ENCODE measurements at regions not wholly inside any gene's neighbourhood (a gene's known extent, or its start where the extent isn't known, plus 50 kb on each side); places are given as distances from the start of the nearest gene placed in this dataset.
A peak's percentile ranks its signal among the peaks of the same experiment; 100 is the strongest.

DNA sequence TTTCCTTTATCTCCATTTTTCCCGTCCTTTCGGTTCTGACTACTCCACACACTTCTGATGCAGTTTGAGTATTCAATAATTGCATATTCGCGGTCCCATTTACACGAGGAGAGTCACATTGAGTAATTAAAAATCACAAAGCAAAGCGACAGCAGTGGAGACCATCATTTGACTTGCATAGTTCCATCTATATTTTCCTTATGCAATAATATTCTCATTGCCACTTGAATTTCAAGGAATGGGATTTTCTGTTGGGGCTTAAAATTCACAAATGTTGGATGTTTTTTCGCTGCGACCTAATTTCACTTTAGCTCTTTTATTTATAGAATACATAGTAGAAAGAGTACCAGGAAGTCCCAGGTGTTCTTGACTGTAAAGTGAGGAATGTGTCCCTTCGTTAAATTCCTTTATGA, 186.8 kb downstream of the ZEB2 start:
- peaks cover 8% of the 10 kb centered on the region for H3K4me1 ChIP-seq (ENCODE audit: control insufficient read depth, insufficient read depth, low read length, poor library complexity, severe bottlenecking)
- peak overlapping the region; percentile 57 for H3K27ac ChIP-seq (ENCODE audit: low read depth, low read length, severe bottlenecking)
- H3K36me3 ChIP-seq (ENCODE audit: control insufficient read depth, insufficient read depth, low read length), result no peaks in the 10 kb centered on the region
- H3K4me3 ChIP-seq (ENCODE audit: extremely low read depth, insufficient read depth, low read length, poor library complexity, severe bottlenecking), result peak overlapping the region; percentile 25
- WGBS, 2 experiments (ENCODE audit: insufficient coverage in 2 of 2), result 34 to 59% methylated on average over 6 to 7 of the region's 9 CpGs
- no peaks in the 10 kb centered on the region for H3K9me3 ChIP-seq (ENCODE audit: control insufficient read depth, low read length)

DNA sequence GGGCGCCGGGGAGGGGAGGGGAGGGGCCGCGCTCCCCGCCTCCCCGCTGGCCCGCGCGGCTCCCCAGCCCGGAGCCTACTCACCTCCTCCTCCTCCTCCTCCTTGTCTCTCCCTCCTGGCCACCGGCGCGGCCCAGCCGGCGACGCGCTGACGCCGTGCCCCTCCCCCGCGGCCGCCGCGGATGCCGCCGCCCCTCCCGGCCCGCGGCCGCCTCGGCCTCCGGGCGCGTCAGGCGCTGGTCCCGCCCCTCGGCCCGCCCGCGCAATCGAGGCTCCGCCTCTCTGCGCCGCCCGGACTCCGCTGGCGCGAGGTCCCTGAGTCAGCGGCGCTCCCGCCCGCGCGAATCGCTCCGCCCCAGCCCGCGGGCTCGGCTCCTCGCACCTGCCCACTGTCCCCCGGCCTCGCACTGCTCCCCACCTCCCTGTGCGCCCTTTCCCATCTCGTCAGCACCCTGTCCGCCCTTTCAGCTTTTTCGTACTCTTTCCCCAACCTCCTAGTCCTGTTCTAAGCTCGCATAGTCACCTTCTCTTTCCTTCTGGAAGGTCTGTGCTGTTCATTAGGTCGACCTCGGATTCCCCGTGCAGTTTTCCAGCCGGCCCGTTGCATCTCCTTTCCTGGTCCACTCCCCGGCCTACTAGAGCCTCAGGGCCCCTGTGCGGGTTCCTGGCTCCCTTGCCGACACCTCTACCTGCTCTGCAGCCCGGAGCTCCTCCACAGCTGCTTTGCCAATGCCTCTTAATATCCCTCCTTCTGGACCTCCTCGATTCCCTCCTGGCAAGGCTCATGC, 187.4 kb downstream of the ZEB2 start:
- Histone ChIP-seq H3K4me3 (ENCODE audit: extremely low read depth, insufficient read depth, low read length, poor library complexity, severe bottlenecking) (peak overlapping the region; percentile 61), H3K4me1 (ENCODE audit: control insufficient read depth, insufficient read depth, low read length, poor library complexity, severe bottlenecking) (peaks cover 8% of the 10 kb centered on the region), H3K27ac (ENCODE audit: low read depth, low read length, severe bottlenecking) (peak overlapping the region; percentile 90), H3K36me3 (ENCODE audit: control insufficient read depth, insufficient read depth, low read length) (no peaks in the 10 kb centered on the region), H3K9me3 (ENCODE audit: control insufficient read depth, low read length) (no peaks in the 10 kb centered on the region)
- WGBS, 2 experiments (ENCODE audit: insufficient coverage in 2 of 2), result 2 to 3% methylated on average over 27 to 52 of the region's 77 CpGs

DNA sequence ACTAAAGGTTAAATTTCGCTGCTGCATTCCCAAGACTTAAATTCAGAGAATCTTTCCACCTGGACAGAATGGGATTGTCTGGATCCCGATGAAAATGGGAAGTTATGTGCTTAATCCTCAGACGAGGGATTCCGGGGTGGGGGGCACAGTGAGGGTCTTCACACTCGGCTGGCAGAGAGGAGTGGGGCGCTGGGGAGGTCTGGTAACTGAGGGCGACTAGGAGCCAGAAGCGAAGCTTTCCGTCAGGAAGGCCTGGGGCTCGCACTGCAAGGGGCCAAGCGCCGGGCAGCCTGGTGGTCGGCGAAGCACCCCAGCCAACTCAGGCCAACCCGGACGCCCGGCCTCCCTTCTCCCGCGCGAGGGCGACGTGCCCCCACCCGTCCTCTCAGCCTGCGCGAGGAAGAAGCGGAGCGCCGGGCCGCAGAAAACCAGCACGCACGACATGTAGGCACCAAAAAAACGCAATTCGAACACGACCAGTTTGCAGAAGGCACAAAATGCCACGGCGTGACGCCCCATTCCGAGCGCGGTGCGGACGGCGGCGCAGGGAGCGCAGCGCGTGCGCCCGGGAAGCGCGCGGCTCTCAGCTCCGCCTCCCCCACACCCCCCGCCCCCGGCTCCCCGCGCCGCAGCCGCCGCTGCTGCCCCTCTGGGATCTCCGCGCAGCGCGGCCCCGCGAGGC, 188.1 kb downstream of the ZEB2 start:
- H3K4me3 ChIP-seq (ENCODE audit: extremely low read depth, insufficient read depth, low read length, poor library complexity, severe bottlenecking), result peak overlapping the region; percentile 61
- H3K36me3 ChIP-seq (ENCODE audit: control insufficient read depth, insufficient read depth, low read length), result no peaks in the 10 kb centered on the region
- H3K27ac ChIP-seq (ENCODE audit: low read depth, low read length, severe bottlenecking), result peak overlapping the region; percentile 90
- WGBS, 2 experiments (ENCODE audit: insufficient coverage in 2 of 2), result 0% methylated on average over 19 to 32 of the region's 66 CpGs
- no peaks in the 10 kb centered on the region for H3K9me3 ChIP-seq (ENCODE audit: control insufficient read depth, low read length)
- H3K4me1 ChIP-seq (ENCODE audit: control insufficient read depth, insufficient read depth, low read length, poor library complexity, severe bottlenecking), result peaks cover 8% of the 10 kb centered on the region

DNA sequence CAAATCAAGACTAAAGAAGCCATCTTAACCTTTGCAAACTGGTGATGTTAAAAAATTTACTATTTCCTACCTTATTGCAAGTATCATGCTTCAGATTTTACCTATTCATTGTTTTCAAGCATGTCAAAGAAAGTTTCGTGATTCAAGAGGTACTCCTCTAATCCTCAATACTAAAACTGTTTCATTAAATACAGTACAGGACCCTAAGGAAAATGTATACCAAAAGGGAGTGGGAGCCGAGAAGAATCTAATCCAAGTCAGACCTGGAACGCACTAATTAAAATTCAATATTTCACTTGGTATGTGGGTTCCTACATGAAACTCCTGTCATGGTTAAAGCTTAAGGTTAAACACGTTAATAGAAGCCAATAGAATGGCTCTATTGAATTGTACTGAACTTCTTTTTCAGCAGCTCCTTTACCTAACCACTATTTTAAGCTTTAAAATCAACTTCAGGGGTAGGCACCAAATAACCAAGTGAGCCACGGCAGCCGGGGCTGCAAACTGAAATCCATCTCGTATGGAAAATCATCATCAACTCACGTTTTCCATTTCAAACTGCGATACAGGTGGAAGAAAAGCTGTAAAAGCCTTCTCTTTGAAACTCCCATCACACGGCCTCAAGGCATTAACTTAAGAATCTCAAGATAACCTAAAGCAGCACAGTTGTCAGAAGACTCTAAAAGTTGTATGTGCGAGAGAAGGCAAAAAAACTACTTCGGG, 188.8 kb downstream of the ZEB2 start:
- peak overlapping the region; percentile 90 for H3K27ac ChIP-seq (ENCODE audit: low read depth, low read length, severe bottlenecking)
- peaks cover 8% of the 10 kb centered on the region for H3K4me1 ChIP-seq (ENCODE audit: control insufficient read depth, insufficient read depth, low read length, poor library complexity, severe bottlenecking)
- H3K9me3 ChIP-seq (ENCODE audit: control insufficient read depth, low read length), result no peaks in the 10 kb centered on the region
- WGBS, 2 experiments (ENCODE audit: insufficient coverage in 2 of 2), result 0 to 20% methylated on average over 1 to 6 of the region's 12 CpGs
- peak overlapping the region; percentile 61 for H3K4me3 ChIP-seq (ENCODE audit: extremely low read depth, insufficient read depth, low read length, poor library complexity, severe bottlenecking)
- no peaks in the 10 kb centered on the region for H3K36me3 ChIP-seq (ENCODE audit: control insufficient read depth, insufficient read depth, low read length)

DNA sequence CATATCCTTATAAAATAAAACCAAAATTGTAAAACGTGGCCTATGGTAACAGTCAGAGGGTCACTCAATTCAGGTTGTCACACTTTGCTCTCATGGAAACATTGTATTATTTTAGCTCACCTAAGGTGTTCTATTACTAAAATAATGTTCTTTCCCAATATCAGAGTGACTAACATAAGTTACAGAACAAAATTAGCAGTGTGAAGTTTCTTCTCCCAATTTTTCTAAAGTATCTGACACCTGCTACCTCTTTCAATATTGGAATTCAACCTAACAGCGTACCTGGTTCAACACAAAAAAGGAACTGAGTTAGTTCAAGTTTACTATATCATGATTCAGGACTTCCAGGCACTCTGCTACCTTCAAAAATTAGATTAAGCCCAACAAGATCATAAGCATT, 190.4 kb downstream of the ZEB2 start:
- 100% methylated on average over 1 of the region's 2 CpGs for WGBS, 2 experiments (ENCODE audit: insufficient coverage in 2 of 2)

DNA sequence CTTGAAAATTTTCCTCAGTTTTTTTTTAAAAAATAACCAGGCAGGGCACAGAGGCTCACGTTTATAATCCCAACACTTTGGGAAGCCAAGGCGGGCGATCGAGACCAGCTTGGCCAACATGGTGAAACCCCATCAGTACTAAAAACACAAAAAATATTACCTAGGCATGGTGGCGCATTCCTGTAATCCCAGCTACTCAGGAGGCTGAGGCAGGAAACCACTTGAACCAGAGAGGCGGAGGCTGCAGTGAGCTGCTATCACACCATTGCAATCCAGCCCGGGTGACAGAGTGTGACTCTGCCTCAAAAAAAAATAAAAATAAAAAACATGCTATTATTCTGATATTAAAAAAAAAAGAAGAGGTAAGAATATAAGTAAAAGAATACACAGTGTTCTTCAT, 191.0 kb downstream of the ZEB2 start:
- Histone ChIP-seq H3K36me3 (ENCODE audit: control insufficient read depth, insufficient read depth, low read length) (no peaks in the 10 kb centered on the region), H3K9me3 (ENCODE audit: control insufficient read depth, low read length) (no peaks in the 10 kb centered on the region), H3K27ac (ENCODE audit: low read depth, low read length, severe bottlenecking) (no peak overlapping the region), H3K4me3 (ENCODE audit: extremely low read depth, insufficient read depth, low read length, poor library complexity, severe bottlenecking) (no peak overlapping the region), H3K4me1 (ENCODE audit: control insufficient read depth, insufficient read depth, low read length, poor library complexity, severe bottlenecking) (peaks cover 13% of the 10 kb centered on the region)
- WGBS, 2 experiments (ENCODE audit: insufficient coverage in 2 of 2), result 72 to 95% methylated on average over 5 to 6 of the region's 7 CpGs

More for the DNA sequence above, 190.4 kb downstream of the ZEB2 start:
- Histone ChIP-seq H3K4me3 (ENCODE audit: extremely low read depth, insufficient read depth, low read length, poor library complexity, severe bottlenecking) (no peak overlapping the region), H3K4me1 (ENCODE audit: control insufficient read depth, insufficient read depth, low read length, poor library complexity, severe bottlenecking) (peaks cover 13% of the 10 kb centered on the region), H3K36me3 (ENCODE audit: control insufficient read depth, insufficient read depth, low read length) (no peaks in the 10 kb centered on the region), H3K27ac (ENCODE audit: low read depth, low read length, severe bottlenecking) (no peak overlapping the region), H3K9me3 (ENCODE audit: control insufficient read depth, low read length) (no peaks in the 10 kb centered on the region)

DNA sequence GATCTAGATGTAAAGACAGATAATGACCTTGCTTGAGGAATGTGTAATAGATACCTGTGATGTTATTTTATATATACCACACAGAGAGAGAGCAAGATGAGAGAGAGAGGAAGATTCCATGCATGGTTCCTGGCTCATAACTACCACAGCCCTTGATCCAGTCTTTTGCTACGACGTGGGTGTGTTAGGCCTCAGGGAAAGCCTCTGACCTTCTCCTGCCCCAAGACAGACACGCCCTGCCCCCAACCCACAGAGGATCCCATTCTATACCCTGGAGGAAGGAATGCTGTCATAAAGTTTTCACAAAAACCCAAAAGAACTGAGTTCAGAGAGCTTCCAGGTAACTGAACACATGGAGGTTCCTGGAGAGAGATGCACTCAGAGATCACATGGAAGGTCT, 193.1 kb downstream of the ZEB2 start:
- Histone ChIP-seq H3K4me3 (ENCODE audit: extremely low read depth, insufficient read depth, low read length, poor library complexity, severe bottlenecking) (no peak overlapping the region), H3K27ac (ENCODE audit: low read depth, low read length, severe bottlenecking) (no peak overlapping the region), H3K9me3 (ENCODE audit: control insufficient read depth, low read length) (no peaks in the 10 kb centered on the region), H3K36me3 (ENCODE audit: control insufficient read depth, insufficient read depth, low read length) (no peaks in the 10 kb centered on the region), H3K4me1 (ENCODE audit: control insufficient read depth, insufficient read depth, low read length, poor library complexity, severe bottlenecking) (peaks cover 8% of the 10 kb centered on the region)
- 100% methylated on average over 1 of the region's 3 CpGs for WGBS, 2 experiments (ENCODE audit: insufficient coverage in 2 of 2)

DNA sequence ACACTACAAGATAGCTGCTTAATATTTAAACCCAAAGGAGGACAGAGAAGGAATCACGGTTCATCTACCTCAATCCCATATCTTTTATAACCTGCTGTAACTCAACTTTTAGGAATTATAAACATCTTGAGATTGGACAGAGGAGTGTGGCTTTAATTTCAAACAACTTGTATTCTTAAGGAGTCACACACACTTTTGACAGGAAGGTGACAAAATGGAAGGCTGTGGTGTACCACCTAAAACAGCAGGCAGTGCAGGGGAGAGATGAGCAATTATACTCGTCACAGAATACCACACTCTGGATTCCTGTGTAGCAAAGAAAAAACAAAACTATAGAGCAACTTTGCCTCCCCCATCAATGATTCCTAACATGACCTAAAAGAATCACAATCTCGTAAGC, 194.8 kb downstream of the ZEB2 start:
- H3K9me3 ChIP-seq (ENCODE audit: control insufficient read depth, low read length), result no peaks in the 10 kb centered on the region
- H3K4me3 ChIP-seq (ENCODE audit: extremely low read depth, insufficient read depth, low read length, poor library complexity, severe bottlenecking), result no peak overlapping the region
- peaks cover 9% of the 10 kb centered on the region for H3K4me1 ChIP-seq (ENCODE audit: control insufficient read depth, insufficient read depth, low read length, poor library complexity, severe bottlenecking)
- H3K36me3 ChIP-seq (ENCODE audit: control insufficient read depth, insufficient read depth, low read length), result no peaks in the 10 kb centered on the region
- H3K27ac ChIP-seq (ENCODE audit: low read depth, low read length, severe bottlenecking), result no peak overlapping the region
- WGBS, 2 experiments (ENCODE audit: insufficient coverage in 2 of 2), result 60% methylated on average over 1 of the region's 3 CpGs; no CpG with 5 or more reads in 1 of the 2 experiments

DNA sequence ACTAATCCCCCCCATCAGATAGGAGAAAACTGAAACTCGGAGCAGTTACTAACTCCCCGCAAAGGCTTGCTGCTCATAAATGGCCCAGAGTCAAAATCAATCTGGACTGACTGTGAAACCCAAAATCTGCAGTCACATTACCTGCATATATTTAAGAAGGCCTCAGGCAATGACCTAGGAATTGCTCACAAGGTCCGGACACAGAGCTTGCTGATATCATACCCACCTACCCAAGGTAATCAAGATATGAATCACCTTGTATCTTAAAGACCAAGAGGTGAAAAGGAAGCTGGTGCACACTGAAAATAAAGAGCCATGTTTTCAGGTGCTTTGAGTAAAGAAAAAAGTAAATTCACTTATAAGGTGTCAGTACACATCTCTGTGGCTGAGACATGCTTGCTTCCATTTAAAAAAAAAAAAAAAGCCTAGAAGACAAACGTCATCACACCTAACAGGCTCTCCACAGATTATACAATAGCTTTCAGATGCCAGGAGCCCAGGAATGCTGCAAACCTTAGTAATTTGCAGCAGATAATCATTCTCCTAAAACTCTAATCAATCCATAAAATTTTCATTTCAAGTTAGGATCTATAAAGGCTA, 195.4 kb downstream of the ZEB2 start:
- no peak overlapping the region for H3K4me3 ChIP-seq (ENCODE audit: extremely low read depth, insufficient read depth, low read length, poor library complexity, severe bottlenecking)
- no peaks in the 10 kb centered on the region for H3K36me3 ChIP-seq (ENCODE audit: control insufficient read depth, insufficient read depth, low read length)
- H3K9me3 ChIP-seq (ENCODE audit: control insufficient read depth, low read length), result no peaks in the 10 kb centered on the region
- no peak overlapping the region for H3K27ac ChIP-seq (ENCODE audit: low read depth, low read length, severe bottlenecking)
- peaks cover 9% of the 10 kb centered on the region for H3K4me1 ChIP-seq (ENCODE audit: control insufficient read depth, insufficient read depth, low read length, poor library complexity, severe bottlenecking)
- 100% methylated on average over 2 of the region's 4 CpGs; no CpG with 5 or more reads in 1 of the 2 experiments for WGBS, 2 experiments (ENCODE audit: insufficient coverage in 2 of 2)

DNA sequence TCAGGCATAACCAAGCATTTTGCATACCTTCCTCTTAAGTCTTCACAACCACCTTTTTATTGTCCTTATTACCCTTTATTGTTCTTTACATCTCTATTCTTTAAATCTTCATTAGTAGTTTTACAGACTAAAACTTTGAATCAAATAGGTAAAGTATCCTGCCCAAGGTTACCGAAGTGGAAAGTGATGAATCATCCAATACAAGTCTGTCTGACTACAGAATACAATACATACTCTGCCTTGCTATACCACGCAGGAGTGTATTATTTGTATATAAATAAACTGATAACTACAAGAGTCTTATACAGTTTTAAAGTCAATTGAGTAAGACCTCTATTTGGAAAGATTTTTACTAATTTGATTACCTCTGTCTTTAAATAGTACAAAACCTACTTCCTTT, 196.0 kb downstream of the ZEB2 start:
- H3K4me1 ChIP-seq (ENCODE audit: control insufficient read depth, insufficient read depth, low read length, poor library complexity, severe bottlenecking), result peaks cover 9% of the 10 kb centered on the region
- no peaks in the 10 kb centered on the region for H3K9me3 ChIP-seq (ENCODE audit: control insufficient read depth, low read length)
- H3K36me3 ChIP-seq (ENCODE audit: control insufficient read depth, insufficient read depth, low read length), result no peaks in the 10 kb centered on the region
- no CpG with 5 or more reads among the region's 2 CpGs for WGBS, 2 experiments (ENCODE audit: insufficient coverage in 2 of 2)
- no peak overlapping the region for H3K27ac ChIP-seq (ENCODE audit: low read depth, low read length, severe bottlenecking)
- H3K4me3 ChIP-seq (ENCODE audit: extremely low read depth, insufficient read depth, low read length, poor library complexity, severe bottlenecking), result no peak overlapping the region
